Left renal pelvis (tissue), 4 donors: ENCODE measurements at regions not wholly inside any gene's neighbourhood (a gene's known extent, or its start where the extent isn't known, plus 50 kb on each side); places are given as distances from the start of the nearest gene placed in this dataset.

ENCODE experiments used
- DNase-seq, 4 donors: peaks; one replicate each; pipeline ENCODE4 v3.0.0-alpha.2; 2013; ENCODE audit warnings: low read depth in 4 of 4, low spot score in 3 of 4

DNA sequence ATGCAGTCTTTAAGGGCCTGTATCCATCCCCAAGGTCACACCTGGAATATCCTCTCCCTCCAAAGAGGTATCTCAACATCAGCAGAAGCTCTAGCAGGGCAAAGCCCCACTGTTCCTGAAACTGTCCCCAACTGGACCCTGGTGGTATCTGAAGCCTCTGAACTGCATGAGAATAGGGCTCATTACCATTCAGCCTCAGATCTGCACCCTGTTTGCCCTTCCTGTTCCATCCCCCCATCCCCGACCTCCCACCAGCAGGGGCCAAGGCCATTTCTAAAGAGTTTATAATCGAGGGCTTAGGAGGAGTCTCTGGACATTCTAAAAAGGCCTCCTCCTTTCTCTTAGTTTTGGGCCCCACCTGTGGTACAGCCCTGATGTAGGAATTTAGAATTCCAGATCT is 74.0 kb upstream of the THY1 start:
- no peak for DNase-seq

- no peak for DNase-seq
Observed at GRCh38 chr11:119496469-119496868, 73.5 kb upstream of the THY1 start.

DNA sequence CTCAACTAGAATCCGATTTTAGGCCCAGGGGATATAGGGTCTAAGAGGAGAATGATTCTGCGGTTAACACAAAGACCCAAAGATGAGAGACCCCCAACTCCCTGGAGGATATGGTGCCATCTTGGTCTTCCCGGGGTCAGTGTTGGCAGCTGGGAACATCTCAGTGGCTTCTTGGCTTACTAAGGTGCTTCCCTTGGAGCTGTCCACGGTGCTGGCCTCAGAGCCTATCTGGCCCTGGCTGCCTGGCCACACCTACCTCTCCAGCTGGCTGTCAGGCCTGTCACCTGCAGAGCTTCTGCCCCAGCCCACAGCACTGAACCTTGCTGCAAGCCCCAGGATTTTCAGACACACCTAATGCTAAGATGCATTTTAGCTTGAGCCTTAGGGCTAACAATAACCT is 70.7 kb upstream of the THY1 start:
- peak in 3 of 4 donors; percentile 46 to 63 (median 49) for DNase-seq

DNA sequence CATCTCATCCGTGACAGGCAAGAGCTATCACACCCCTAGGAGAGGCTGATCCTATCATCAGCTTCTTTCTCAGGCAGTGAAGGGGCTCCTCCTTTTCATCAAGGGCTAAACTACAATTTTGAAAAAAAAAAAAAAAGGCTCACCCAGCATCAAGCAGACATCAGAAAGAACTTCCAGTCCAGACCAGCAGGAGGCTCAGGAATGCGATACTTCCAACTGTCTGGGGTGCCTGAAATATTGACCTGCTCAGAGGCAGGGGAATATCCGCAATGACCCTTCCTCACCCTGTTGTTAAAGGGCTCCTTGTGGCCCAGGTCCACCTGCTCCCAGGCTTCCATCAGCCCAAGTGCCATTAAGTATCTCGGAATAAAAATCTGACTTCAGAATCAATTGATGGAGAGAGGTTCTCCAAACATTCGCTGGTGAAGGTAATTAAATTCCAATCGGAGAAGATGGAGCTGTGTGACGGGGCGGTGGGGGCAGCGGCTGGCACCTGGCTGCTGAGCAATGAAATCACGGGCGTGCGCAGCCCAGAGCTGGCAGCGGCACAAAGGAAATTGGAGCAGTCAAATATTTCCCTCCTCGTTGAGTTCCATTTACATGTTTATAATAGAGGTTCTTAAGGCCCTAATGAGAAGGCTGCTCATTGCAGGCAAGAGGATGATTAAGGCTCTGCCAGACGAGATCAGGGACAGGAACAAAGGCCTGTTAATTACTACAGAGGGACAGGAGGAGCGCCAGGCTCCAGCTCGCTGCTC is 69.0 kb upstream of the THY1 start:
- DNase-seq = no peak

- no peak for DNase-seq
Observed at GRCh38 chr11:119490253-119491006, 67.5 kb upstream of the THY1 start.

DNA sequence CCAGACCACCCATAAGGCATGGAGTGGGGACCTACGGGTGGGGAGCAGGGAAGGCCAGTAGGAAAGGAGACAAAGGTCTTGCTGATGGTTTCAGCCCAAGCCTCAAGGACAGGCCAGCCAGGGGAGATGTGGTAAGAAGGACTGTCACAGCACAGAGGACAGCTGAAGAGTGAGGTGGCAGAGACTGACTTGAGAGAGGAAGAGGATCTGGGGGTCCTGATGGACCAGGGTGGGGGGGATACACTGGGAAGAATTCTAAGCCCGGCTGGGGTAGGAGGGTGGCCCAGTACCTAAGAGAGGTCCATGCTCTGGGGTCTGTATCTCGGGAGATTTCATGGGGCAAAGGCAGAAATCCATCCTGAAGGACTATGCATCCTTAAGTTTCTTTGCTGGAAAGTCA is 66.1 kb upstream of the THY1 start:
- no peak for DNase-seq

- DNase-seq = no peak
Observed at GRCh38 chr11:119488256-119488995, 65.5 kb upstream of the THY1 start.

DNA sequence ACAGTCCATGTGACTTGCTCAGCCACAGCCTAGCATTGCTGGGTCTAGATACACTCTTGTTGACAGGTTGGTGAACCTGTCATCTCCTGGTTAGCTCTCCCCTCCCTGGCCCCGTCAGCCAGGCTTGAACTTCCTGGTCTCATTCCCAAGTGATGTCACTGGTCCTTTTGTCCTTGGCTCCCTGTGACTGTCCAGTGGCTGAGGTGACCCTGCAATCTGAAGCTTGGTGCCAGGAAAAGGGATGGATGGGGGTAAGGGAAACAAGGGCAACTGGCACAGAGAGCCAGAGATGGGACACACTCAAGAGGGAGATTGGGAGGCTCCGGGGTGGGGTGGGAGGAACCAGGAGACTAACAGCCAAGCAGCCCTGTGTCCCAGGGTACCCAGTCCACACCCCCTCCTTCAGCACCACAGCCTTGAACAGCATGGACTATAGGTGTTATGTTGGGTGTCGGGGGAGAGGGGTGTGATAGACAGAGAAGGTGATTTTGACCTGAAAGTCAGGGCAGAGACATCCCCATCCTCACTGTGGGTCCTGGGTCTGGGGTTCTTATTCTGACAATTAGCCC is 63.8 kb upstream of the THY1 start:
- DNase-seq = no peak

DNA sequence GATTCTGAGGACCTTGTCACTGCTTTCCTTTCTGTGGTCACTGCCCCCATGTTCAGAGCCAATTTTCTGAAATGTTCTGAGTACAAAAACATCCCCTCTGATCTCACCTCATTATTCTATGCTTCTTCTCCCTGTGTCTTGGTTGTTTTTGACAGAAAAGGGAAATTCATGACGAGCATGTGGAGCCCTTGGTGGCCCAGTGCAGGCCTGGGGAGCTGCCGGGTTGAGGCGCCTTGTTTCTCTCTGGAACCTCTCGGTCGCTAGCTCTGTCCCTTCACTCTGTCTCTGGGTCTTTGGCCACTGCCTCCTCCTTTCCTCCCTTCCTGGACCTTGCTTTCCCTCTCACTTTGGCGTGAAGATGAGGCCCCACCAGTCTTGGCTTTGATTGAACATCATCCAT is 63.0 kb upstream of the THY1 start:
- no peak for DNase-seq

DNA sequence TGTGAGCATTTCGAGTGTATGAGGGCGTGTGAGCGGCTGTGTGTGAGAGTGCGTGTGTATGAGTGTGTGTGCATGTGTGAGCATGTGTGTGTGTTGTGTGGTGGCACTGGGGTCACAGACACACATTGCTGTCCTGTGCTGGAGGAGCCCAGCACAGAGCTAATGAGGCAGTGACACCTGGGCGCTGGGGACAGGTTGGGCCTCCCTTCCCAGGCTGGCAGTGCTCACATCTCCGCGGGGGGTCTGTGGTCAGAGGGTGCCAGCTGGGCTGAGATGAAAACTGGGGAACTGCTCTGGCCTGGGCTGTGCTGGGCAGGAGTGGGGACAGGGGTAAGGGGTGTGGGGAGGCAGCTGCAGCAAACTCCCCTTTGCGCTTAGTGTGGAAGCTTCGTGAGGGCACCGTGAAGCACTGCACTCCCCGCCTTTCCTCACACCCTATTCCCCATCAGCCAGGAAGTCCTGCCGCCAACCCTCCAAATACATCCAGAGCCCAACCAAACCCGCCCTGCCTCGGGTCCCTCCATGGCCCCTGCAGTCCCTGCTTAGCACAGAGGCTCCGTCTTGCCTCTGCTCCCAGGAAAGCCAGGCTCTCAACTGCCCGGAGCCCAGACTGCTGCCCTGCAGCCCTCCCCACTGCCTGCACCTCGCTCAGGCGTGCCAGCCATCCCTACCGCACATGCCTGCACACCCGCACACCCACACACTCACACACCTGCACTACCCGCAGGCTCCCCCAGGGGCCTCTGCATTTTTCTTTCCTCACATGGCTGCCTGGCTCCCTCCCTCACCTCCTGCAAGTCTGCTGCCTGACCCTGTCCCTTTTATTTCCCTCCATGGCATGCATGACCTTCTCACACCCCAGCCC is 62.0 kb upstream of the THY1 start:
- no peak for DNase-seq

DNA sequence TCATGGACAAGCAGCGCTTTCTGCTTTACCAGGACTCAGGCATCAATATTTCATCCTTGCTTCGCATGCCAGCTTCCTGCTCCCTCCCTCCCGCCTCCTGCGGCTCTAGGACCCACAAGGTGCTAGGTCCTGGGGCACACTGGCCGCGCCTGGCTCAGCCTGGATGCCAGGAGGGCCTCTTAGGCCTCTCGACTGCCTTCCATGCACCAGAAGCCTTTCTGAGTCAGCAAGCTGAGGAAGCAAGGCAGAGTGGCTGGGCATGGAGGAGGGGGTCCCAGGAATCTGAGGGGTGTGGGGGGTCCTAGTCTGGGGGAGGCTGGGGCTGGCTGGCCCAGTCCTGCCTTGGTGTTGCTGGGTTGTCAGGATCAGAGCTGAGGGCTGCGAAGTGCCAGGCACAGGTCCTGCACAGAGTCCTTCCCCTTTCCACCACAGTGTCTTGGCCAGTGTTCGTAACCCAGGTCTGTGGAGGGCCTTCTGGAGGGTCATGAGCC is 61.0 kb upstream of the THY1 start:
- DNase-seq = no peak

DNA sequence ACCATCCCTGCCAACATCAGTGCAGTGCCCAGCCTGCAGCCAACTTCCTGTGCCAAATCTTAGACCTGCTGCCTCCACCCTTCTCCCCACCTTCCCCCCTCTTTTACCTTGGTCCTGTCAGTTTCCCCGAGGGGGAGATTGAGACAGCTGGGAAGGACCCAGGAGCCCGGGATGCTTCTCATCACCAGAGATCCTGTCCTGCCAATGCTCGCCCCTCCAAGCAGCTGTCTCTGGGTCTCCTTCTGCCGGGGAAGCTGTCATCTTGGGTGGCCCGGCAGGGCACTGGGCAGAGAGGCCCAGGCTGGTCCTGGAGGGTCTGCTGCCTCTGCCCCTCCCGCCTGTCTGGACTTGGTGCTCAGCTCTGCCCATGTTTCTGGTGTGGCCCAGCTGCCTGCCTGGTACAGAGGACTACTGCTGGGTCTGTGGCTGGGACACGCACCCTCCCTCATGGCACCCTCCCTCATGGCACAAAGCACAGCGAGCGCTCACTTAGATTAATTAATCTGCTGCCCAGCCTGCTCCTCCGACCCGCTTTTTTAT is 60.4 kb upstream of the THY1 start:
- DNase-seq = no peak

DNA sequence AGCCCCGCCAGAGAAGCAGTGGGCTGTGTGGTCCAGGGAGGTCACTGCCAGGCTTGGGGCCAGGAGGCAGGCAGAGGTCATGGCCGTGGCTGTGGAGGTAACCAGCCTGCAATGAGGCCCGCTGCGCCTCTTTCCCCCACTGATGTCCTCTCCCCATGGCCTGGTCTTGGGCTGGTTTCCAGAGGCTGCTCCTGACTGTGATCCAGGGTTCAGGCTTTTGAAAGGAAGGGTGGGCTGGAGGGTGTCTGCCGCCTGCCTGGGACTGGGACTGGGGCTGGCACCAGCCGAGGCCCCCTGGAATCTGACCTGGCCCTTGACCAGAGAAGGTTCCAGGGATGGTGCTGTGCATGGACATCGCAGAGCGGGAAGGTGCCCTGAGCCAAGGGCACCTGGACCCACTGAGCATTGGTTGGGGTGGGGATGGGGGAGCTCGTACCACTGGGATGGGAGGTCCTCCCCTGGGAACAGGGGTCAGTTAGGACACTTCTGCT is 59.6 kb upstream of the THY1 start:
- DNase-seq = no peak

- DNase-seq = no peak
Observed at GRCh38 chr11:119481667-119482400, 58.9 kb upstream of the THY1 start.

DNA sequence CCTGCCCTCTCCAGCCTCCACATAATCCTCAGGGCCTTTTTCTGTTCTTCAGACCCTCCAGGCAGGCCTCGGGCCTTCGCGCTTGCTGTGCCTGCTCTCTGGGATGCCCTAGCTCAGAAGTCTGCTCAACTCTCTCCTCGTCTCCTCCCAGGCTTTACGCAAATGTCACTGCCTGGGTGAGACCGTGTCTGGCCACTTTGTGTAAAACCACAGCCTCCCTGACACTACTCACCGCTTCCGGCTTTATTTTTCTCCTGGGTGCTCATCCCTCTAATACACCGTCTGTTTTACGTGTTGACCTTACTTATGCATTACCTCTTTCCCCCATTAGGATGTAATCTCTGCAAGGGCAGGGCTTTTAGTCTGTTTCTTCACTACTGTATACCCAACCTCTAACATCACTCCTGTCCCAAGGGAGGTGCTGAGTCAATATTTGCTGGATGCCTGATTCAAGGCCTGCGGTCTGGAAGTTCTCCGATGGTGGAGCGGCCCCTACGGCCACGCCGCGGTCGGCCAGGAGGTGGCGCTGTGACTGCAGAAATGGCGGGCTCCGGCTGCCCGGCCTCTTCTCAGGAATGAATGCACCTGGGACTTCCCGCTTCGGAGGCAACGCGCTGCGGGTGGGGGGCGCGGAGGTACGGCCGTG is 58.2 kb upstream of the THY1 start:
- peak in 3 of 4 donors; percentile 29 to 39 (median 32) for DNase-seq

GRCh38 chr11:119480380-119481020 is 57.5 kb upstream of the THY1 start:
- DNase-seq = no peak

DNA sequence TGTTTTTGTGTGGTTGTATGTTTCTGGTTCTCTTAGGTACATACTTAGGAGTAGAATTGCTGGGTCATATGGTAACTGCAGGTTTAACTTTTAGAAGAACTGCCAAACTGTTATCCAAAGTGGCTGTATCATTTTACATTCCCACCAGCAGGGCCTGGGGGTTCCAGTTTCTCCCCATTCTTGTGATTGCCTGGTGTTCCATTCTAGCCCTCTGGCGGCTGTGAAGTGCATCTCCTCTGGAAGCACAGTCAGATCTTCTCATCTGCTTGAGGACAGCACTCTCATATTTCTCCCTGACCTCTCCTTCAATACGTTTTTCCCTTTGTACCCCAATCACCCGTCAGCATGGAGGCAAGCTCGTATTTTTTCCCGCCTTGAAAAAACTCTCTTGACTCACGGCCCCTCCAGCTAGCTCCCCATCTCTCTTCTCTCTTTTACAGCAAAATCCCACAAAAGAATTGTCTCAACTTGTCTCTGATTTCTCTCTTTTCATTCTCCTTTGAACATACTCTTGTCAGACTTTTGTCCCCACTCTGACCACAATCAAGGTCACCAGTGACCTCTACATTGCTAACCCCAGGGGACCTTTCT is 56.8 kb upstream of the THY1 start:
- no peak for DNase-seq
